Vagina (tissue), 2 donors: ENCODE measurements at regions not wholly inside any gene's neighbourhood (a gene's known extent, or its start where the extent isn't known, plus 50 kb on each side); places are given as distances from the start of the nearest gene placed in this dataset.

Experiments
- DNase-seq, 2 donors: peaks; one replicate each; pipeline ENCODE4 v3.0.0-alpha.2; 2017; ENCODE audit errors: extremely low spot score in 2 of 2
- H3K27ac ChIP-seq: fragments of 200-600 bp; sonication (generic); one replicate; pipeline ENCODE4 v1.5.1; 2019
- H3K27me3 ChIP-seq: fragments of 200-600 bp; sonication (generic); one replicate; pipeline ENCODE4 v1.5.1; 2019
- H3K36me3 ChIP-seq, 2 donors: fragments of 200-600 bp; sonication (generic); one replicate each; pipeline ENCODE4 v1.5.1; 2017 to 2019
- H3K4me1 ChIP-seq: fragments of 200-600 bp; sonication (generic); one replicate; pipeline ENCODE4 v1.5.1; 2019
- H3K4me3 ChIP-seq, 2 donors: fragments of 200-600 bp; sonication (generic); 1 replicate in 1 of 2; 2 replicates in 1 of 2; pipeline ENCODE4 v1.5.1; 2016 to 2019
- H3K9me3 ChIP-seq: fragments of 200-600 bp; sonication (generic); one replicate; pipeline ENCODE4 v1.5.1; 2019
- POLR2A ChIP-seq, 2 donors: fragments of 450-650 bp; IDR thresholded peaks; one replicate each; pipeline ENCODE4 v1.6.1; 2017; ENCODE audit warnings: antibody characterized with exemption in 2 of 2, mild to moderate bottlenecking in 2 of 2, moderate library complexity in 2 of 2
- POLR2AphosphoS5 ChIP-seq, 2 donors: sonication (generic); formaldehyde crosslinking; IDR thresholded peaks; one replicate each; pipeline ENCODE4 v1.9.0; 2017; ENCODE audit warnings: antibody characterized with exemption in 2 of 2, mild to moderate bottlenecking in 2 of 2, low read depth in 1 of 2; ENCODE audit not compliant: insufficient read depth in 1 of 2
- intact Hi-C: fragments of 100-400 bp; cut with DNase I; formaldehyde crosslinking; loops from one replicate; pipeline ENCODE4 v1.15.1; 2023
- TF ChIP-seq, protein P1 (sequence below), 3 experiments: fragments of 450-650 bp in 2 of 3; fragments of 200-600 bp in 1 of 3; sonication (generic) in 1 of 3; IDR thresholded peaks; one replicate each; pipeline ENCODE4 v1.5.1; 2017 to 2019; ENCODE audit warnings: antibody characterized with exemption in 3 of 3, mild to moderate bottlenecking in 2 of 3, moderate library complexity in 2 of 3

DNA sequence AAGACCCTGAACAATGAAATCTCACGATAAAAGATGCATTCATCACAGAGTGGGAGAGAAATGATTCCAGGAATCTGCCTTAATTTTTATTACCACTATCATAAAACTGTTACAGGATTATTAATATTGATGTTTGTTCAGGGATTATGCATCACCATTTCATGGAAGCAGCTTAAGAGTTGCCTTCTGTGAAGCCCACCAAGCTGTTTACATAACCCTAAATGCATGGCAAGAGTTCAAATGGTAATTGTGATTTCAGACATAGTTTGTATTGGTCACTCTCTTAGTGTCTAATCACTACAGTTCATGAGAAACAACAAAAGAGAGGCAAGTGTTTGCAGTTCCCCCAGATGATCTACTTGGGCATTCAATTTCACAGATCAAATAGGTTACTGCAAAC, 527.7 kb downstream of the RPS29 start:
- no peaks in the 10 kb centered on the region for H3K27me3 ChIP-seq
- intact Hi-C loops: no loop called here
- TF ChIP-seq POLR2AphosphoS5 (IDR thresholded peaks at IDR 0.05; ENCODE audit: insufficient read depth in 1 of 2, low read depth in 1 of 2) (no peak), POLR2A (IDR thresholded peaks at IDR 0.05) (no peak)
- TF ChIP-seq, protein P1, sequence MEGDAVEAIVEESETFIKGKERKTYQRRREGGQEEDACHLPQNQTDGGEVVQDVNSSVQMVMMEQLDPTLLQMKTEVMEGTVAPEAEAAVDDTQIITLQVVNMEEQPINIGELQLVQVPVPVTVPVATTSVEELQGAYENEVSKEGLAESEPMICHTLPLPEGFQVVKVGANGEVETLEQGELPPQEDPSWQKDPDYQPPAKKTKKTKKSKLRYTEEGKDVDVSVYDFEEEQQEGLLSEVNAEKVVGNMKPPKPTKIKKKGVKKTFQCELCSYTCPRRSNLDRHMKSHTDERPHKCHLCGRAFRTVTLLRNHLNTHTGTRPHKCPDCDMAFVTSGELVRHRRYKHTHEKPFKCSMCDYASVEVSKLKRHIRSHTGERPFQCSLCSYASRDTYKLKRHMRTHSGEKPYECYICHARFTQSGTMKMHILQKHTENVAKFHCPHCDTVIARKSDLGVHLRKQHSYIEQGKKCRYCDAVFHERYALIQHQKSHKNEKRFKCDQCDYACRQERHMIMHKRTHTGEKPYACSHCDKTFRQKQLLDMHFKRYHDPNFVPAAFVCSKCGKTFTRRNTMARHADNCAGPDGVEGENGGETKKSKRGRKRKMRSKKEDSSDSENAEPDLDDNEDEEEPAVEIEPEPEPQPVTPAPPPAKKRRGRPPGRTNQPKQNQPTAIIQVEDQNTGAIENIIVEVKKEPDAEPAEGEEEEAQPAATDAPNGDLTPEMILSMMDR (IDR thresholded peaks at IDR 0.05): no peak

DNA sequence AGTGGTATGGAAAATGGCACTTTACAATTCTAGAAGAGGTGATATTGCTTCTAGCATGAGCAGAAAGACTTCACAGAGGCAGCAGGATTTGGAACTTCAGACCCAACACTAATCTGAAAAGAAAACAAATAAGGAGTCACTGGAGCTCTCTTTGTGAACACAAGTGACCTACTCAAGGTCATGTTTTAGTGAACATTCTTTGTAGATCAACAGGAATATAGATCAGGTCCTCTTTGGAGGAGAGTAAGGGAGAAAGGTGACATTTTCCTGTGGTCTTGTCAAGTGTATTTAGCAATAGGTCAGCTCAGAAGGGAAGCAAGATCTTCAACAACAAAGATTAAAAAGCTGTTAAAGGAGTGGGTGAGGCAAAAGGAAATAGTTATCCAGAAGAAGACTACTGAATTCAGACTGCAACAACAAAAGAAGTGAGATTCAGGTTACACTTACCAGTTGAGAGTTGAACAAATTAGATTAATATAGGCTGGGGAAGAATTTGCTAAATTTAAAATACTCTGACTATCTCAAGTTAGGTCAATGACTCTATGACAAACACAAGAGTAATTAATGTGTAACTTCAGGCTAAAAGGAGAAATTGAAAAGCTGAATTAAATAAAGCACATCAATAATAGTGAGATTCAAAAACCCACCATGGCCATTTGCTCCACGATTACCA, 528.2 kb downstream of the RPS29 start:
- Histone ChIP-seq H3K27me3 (no peaks in the 10 kb centered on the region), H3K9me3 (no peaks in the 10 kb centered on the region), H3K36me3 (no peaks in the 10 kb centered on the region), H3K4me1 (no peaks in the 10 kb centered on the region), H3K27ac (no peak overlapping the region), H3K4me3 (no peak overlapping the region)
- no peak for DNase-seq
- intact Hi-C loops: no loop called here
- TF ChIP-seq POLR2AphosphoS5 (IDR thresholded peaks at IDR 0.05; ENCODE audit: insufficient read depth in 1 of 2, low read depth in 1 of 2): no peak
- TF ChIP-seq, protein P1 (IDR thresholded peaks at IDR 0.05): no peak

More for the DNA sequence above, 527.7 kb downstream of the RPS29 start:
- Histone ChIP-seq H3K4me3 (no peak overlapping the region), H3K4me1 (no peaks in the 10 kb centered on the region), H3K27ac (no peak overlapping the region), H3K9me3 (no peaks in the 10 kb centered on the region), H3K36me3 (no peaks in the 10 kb centered on the region)
- DNase-seq: no peak

DNA sequence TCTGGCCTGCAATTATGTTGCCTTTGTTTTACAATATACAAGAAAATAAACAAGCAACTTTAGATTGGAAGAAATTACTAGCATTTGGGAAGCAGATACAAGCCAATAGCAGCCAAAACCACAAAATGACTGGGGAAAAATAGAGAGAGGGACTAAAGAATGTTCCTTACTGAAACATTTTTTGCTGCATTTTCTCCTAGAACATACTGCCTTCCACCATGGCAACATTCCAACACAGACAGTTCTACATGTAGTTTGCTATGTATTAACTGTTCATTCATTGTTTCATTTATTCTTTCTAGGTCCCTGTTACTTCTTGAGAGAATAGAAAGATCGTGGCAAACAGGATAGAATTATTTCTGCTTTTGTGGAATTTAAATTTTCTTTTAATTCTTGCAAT, 530.2 kb downstream of the RPS29 start:
- Histone ChIP-seq H3K36me3 (no peaks in the 10 kb centered on the region), H3K9me3 (no peaks in the 10 kb centered on the region), H3K4me3 (no peak overlapping the region), H3K27me3 (no peaks in the 10 kb centered on the region), H3K4me1 (no peaks in the 10 kb centered on the region), H3K27ac (no peak overlapping the region)
- intact Hi-C loops: no loop called here
- TF ChIP-seq POLR2A (IDR thresholded peaks at IDR 0.05) (no peak), POLR2AphosphoS5 (IDR thresholded peaks at IDR 0.05; ENCODE audit: insufficient read depth in 1 of 2, low read depth in 1 of 2) (no peak)
- TF ChIP-seq, protein P1 (IDR thresholded peaks at IDR 0.05): no peak
- DNase-seq: no peak

DNA sequence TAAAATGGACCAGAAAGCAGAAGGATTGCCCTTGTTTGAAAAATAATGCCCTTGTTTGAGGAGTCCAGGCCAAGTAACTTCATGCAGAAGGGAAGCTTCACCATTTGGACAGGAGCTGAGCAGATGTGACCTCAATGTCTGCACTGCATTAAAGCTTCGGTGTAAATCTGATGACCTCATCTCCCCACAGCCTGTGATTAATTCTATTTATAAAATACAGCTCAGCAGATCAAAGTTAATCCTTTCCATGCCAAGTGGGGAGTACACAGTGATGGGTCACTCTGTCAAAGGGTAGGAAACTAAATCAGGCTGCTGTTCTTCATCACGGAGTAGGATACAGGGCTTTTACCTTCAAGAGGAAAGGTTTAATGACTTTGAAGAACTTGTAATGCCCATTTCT, 533.7 kb downstream of the RPS29 start:
- no peak overlapping the region for H3K4me3 ChIP-seq
- DNase-seq: no peak
- H3K27ac ChIP-seq: no peak overlapping the region
- H3K4me1 ChIP-seq: no peaks in the 10 kb centered on the region
- no peaks in the 10 kb centered on the region for H3K9me3 ChIP-seq
- H3K27me3 ChIP-seq: no peaks in the 10 kb centered on the region
- intact Hi-C loops: no loop called here
- TF ChIP-seq, protein P1 (IDR thresholded peaks at IDR 0.05): no peak
- no peak for TF ChIP-seq POLR2AphosphoS5 (IDR thresholded peaks at IDR 0.05; ENCODE audit: insufficient read depth in 1 of 2, low read depth in 1 of 2)
- TF ChIP-seq POLR2A (IDR thresholded peaks at IDR 0.05): no peak
- H3K36me3 ChIP-seq: no peaks in the 10 kb centered on the region

DNA sequence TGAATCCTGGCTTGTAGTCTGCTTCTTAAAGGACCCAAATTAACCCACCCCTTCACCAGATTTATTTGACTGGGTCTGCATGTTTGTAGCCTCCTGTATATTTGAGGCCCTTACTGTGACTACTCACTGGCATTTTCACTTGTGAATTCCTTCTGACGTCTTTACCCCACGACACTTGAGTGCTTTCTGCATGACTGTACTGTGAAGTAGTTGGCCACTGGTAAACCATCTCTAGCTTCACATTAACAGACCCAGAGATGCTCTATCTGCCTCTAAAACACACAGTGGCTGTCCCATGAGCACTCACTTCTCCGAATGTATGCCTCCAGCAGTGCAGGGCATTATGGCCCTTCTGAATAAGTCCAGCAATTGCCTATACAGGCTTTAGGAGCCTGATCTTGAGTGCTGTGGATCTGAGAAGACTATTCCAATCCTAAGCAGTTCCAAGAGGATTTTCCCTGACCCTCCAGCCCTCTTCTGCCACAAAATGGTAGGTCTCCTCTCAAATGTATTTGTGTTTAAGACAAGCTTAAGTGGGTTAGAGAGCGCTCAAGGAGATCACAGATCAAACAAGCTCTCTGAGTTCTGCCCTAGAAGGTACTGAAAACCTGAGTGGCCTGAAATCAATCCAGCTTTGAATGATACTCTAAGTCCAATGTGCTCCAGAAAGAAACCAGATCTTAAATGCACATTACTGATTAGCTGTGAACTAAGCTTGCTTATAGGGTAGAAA, 534.7 kb downstream of the RPS29 start:
- Histone ChIP-seq H3K4me1 (no peaks in the 10 kb centered on the region), H3K27me3 (no peaks in the 10 kb centered on the region), H3K27ac (no peak overlapping the region), H3K36me3 (no peaks in the 10 kb centered on the region), H3K4me3 (no peak overlapping the region), H3K9me3 (no peaks in the 10 kb centered on the region)
- DNase-seq: no peak
- no peak for TF ChIP-seq POLR2A (IDR thresholded peaks at IDR 0.05)
- TF ChIP-seq, protein P1 (IDR thresholded peaks at IDR 0.05): no peak
- no peak for TF ChIP-seq POLR2AphosphoS5 (IDR thresholded peaks at IDR 0.05; ENCODE audit: insufficient read depth in 1 of 2, low read depth in 1 of 2)
- intact Hi-C loops: no loop called here
